Glutamatergic neuron (in vitro differentiated cells): ENCODE measurements at regions not wholly inside any gene's neighbourhood (a gene's known extent, or its start where the extent isn't known, plus 50 kb on each side); places are given as distances from the start of the nearest gene placed in this dataset.

ENCODE experiments used
- DNase-seq: peaks from one replicate; pipeline ENCODE4 v3.0.0; 2022
- H3K27ac Mint-ChIP-seq: one replicate; pipeline ENCODE4 v1.8.0; 2020; ENCODE audit warnings: mild to moderate bottlenecking, mixed read lengths, inconsistent platforms; ENCODE audit not compliant: unreplicated experiment
- H3K27me3 Mint-ChIP-seq: one replicate; pipeline ENCODE4 v1.8.0; 2020; ENCODE audit warnings: mild to moderate bottlenecking, moderate library complexity, mixed read lengths, inconsistent platforms; ENCODE audit not compliant: unreplicated experiment
- H3K36me3 Mint-ChIP-seq: one replicate; pipeline ENCODE4 v1.8.0; 2020; ENCODE audit warnings: mild to moderate bottlenecking, mixed read lengths, inconsistent platforms; ENCODE audit not compliant: unreplicated experiment
- H3K4me1 Mint-ChIP-seq: one replicate; pipeline ENCODE4 v1.8.0; 2020; ENCODE audit warnings: mild to moderate bottlenecking, low read depth, mixed read lengths, inconsistent platforms; ENCODE audit not compliant: unreplicated experiment
- H3K4me3 Mint-ChIP-seq: one replicate; pipeline ENCODE4 v1.8.0; 2020; ENCODE audit warnings: mild to moderate bottlenecking, mixed read lengths, inconsistent platforms; ENCODE audit not compliant: unreplicated experiment
- H3K9me3 Mint-ChIP-seq: one replicate; pipeline ENCODE4 v1.8.0; 2020; ENCODE audit warnings: mild to moderate bottlenecking, moderate library complexity, mixed read lengths, inconsistent platforms; ENCODE audit not compliant: unreplicated experiment
- TF ChIP-seq, protein P1 (sequence below): fragments of 200-600 bp; sonication (generic); IDR thresholded peaks from one replicate; pipeline ENCODE4 v1.5.0; 2021; ENCODE audit not compliant: partially characterized antibody, unreplicated experiment

DNA sequence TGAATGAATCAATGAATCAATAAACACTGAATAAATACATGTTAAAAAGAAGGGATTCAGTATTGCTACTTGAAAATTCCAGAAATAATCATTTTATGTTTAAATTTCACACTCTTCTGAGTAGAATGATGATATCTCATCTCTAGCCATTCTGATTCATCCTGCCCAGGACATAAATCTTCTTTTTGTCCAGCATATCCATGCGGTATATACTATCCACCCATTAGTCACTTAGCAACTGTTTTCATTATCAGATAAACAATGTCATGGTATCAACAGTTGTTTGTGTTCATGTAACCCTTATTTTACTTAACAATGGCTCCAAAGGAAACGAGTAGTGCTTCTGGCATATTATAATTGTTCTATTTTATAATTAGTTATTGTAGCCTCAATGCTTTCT, 432.4 kb upstream of the SMC2 start:
- peaks cover 6% of the 10 kb centered on the region for H3K9me3 Mint-ChIP-seq
- H3K27ac Mint-ChIP-seq: no peak overlapping the region
- TF ChIP-seq, protein P1, sequence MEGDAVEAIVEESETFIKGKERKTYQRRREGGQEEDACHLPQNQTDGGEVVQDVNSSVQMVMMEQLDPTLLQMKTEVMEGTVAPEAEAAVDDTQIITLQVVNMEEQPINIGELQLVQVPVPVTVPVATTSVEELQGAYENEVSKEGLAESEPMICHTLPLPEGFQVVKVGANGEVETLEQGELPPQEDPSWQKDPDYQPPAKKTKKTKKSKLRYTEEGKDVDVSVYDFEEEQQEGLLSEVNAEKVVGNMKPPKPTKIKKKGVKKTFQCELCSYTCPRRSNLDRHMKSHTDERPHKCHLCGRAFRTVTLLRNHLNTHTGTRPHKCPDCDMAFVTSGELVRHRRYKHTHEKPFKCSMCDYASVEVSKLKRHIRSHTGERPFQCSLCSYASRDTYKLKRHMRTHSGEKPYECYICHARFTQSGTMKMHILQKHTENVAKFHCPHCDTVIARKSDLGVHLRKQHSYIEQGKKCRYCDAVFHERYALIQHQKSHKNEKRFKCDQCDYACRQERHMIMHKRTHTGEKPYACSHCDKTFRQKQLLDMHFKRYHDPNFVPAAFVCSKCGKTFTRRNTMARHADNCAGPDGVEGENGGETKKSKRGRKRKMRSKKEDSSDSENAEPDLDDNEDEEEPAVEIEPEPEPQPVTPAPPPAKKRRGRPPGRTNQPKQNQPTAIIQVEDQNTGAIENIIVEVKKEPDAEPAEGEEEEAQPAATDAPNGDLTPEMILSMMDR: no peak
- H3K4me1 Mint-ChIP-seq: no peaks in the 10 kb centered on the region
- no peaks in the 10 kb centered on the region for H3K27me3 Mint-ChIP-seq
- DNase-seq: no peak
- peaks cover 16% of the 10 kb centered on the region for H3K36me3 Mint-ChIP-seq
- H3K4me3 Mint-ChIP-seq: no peak overlapping the region

DNA sequence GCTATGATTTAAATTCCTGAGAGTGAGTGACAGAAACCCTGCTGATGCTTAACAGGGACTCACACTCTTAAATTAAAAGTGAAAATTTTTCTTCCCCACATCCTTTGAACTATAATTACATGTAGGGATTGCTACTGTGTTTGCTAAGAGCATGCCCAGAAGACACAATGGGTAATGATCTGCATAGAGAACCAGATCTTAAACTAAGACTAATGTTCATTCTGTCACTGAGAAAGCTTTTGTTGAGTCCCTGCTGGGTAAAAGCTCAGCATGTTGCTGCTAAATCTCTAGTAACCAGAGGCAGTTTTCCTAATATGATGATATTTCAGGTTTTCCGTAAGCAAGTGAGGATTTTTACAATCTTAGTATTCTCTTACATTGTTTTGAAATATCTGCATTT, 424.8 kb upstream of the SMC2 start:
- DNase-seq: no peak
- H3K9me3 Mint-ChIP-seq: no peaks in the 10 kb centered on the region

DNA sequence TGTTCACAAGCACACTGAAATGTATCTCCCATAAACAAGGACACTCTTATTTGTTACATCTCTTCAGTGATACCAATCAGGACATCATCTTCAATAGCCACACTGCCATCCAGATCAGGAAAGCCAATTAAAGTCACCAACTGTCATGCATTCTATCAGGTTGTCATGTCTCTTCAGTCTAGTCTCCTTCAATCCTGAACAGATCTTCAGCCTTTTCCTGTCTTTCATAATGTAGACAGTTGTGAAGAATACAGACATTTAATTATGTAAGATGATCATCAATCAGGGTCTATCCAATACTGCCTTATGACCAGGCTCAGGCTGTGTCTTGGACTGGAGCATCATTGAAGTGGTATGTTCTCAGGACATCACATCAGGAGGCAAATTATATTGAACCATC, 419.8 kb upstream of the SMC2 start:
- Mint-ChIP-seq H3K9me3 (no peaks in the 10 kb centered on the region), H3K27ac (no peak overlapping the region), H3K4me1 (no peaks in the 10 kb centered on the region), H3K4me3 (no peak overlapping the region), H3K36me3 (no peaks in the 10 kb centered on the region), H3K27me3 (no peaks in the 10 kb centered on the region)
- DNase-seq: no peak
- TF ChIP-seq, protein P1: no peak

More for the DNA sequence above, 424.8 kb upstream of the SMC2 start:
- no peaks in the 10 kb centered on the region for H3K4me1 Mint-ChIP-seq
- no peaks in the 10 kb centered on the region for H3K27me3 Mint-ChIP-seq
- TF ChIP-seq, protein P1: no peak
- H3K27ac Mint-ChIP-seq: no peak overlapping the region
- H3K36me3 Mint-ChIP-seq: no peaks in the 10 kb centered on the region
- H3K4me3 Mint-ChIP-seq: no peak overlapping the region

DNA sequence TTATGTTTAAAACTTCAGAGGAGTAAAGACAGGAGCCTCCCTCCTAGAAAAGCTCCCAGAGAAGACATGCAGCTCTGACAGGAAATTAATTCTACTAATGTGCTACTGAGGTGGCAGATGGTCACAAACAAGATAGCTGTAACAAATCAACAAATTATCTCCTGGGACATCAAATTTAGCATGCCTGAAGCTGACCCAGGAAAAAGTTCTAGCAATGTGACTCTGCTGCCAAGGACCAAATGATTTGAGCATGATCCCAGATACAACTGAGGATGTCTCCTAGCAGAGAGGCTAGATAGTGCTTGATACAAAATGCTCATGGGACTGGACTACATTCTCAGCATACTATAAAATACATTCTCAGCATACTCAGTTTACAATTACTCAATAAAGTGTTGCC, 413.5 kb upstream of the SMC2 start:
- no peak for DNase-seq
- TF ChIP-seq, protein P1: no peak
- peaks cover 5% of the 10 kb centered on the region for H3K4me1 Mint-ChIP-seq
- H3K27me3 Mint-ChIP-seq: no peaks in the 10 kb centered on the region
- H3K27ac Mint-ChIP-seq: no peak overlapping the region
- H3K4me3 Mint-ChIP-seq: no peak overlapping the region
- H3K36me3 Mint-ChIP-seq: no peaks in the 10 kb centered on the region
- H3K9me3 Mint-ChIP-seq: no peaks in the 10 kb centered on the region

DNA sequence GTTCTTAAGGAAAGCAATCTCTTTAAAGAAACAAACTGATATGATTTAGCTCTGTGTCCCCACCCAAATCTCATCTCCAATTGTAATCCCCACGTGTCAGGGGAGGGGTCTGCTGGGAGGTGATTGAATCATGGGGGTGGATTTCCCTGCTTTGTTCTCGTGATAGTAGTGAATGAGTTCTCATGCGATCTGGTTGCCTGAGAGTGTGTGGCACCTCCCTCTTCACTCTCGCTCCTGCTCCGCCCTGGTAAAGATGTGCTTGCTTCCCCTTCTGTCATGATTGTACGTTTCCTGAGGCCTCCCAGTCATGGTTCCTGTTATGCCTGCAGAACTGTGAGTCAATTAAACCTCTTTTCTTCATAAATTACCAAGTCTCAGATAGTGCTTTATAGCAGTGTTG, 412.7 kb upstream of the SMC2 start:
- no peak overlapping the region for H3K27ac Mint-ChIP-seq
- TF ChIP-seq, protein P1: no peak
- H3K27me3 Mint-ChIP-seq: no peaks in the 10 kb centered on the region
- no peaks in the 10 kb centered on the region for H3K9me3 Mint-ChIP-seq
- peaks cover 5% of the 10 kb centered on the region for H3K4me1 Mint-ChIP-seq
- no peak overlapping the region for H3K4me3 Mint-ChIP-seq
- no peaks in the 10 kb centered on the region for H3K36me3 Mint-ChIP-seq
- DNase-seq: no peak
